GM23338 (cell line): ENCODE measurements at regions not wholly inside any gene's neighbourhood (a gene's known extent, or its start where the extent isn't known, plus 50 kb on each side); places are given as distances from the start of the nearest gene placed in this dataset.

Experiments
- ATAC-seq: fragments of 200-7000 bp; cut with Tn5 transposase; 3 replicates; pipeline ENCODE4 v1.9.1; 2020
- DNase-seq: peaks from one replicate; pipeline ENCODE4 v3.0.0-alpha.2; 2015; ENCODE audit warnings: low spot score
- H2AFZ ChIP-seq: fragments of 200-600 bp; sonication (generic); 2 replicates; pipeline ENCODE4 v1.8.0; 2016; ENCODE audit warnings: antibody characterized with exemption, mild to moderate bottlenecking, moderate library complexity
- H3F3A ChIP-seq: fragments of 200-600 bp; sonication (generic); replicated peaks from 2 replicates; pipeline ENCODE4 v1.8.0; 2017; ENCODE audit warnings: antibody characterized with exemption, mixed run types, low read depth
- H3K27ac ChIP-seq: fragments of 200-600 bp; sonication (generic); 2 replicates; pipeline ENCODE4 v1.6.1; 2016; ENCODE audit warnings: low read depth
- H3K27me3 ChIP-seq: fragments of 200-600 bp; sonication (generic); 2 replicates; pipeline ENCODE4 v1.8.0; 2016; ENCODE audit warnings: mild to moderate bottlenecking, mixed run types, moderate library complexity; ENCODE audit not compliant: insufficient read depth
- H3K36me3 ChIP-seq: fragments of 200-600 bp; sonication (generic); 2 replicates; pipeline ENCODE4 v1.8.0; 2016; ENCODE audit warnings: mild to moderate bottlenecking; ENCODE audit not compliant: insufficient read depth
- H3K4me1 ChIP-seq: fragments of 200-600 bp; sonication (generic); 2 replicates; pipeline ENCODE4 v1.8.0; 2016; ENCODE audit warnings: mild to moderate bottlenecking, moderate library complexity; ENCODE audit not compliant: insufficient read depth
- H3K4me2 ChIP-seq: fragments of 200-600 bp; sonication (generic); 2 replicates; pipeline ENCODE4 v1.7.1; 2017; ENCODE audit warnings: mixed run types
- H3K4me3 ChIP-seq: fragments of 200-600 bp; sonication (generic); 2 replicates; pipeline ENCODE4 v1.6.1; 2016; ENCODE audit warnings: mixed run types
- H3K79me2 ChIP-seq: fragments of 200-600 bp; sonication (generic); replicated peaks from 2 replicates; pipeline ENCODE4 v1.8.0; 2017; ENCODE audit warnings: mild to moderate bottlenecking; ENCODE audit not compliant: insufficient read depth
- H3K9me2 ChIP-seq: fragments of 200-600 bp; sonication (generic); 2 replicates; pipeline ENCODE4 v1.8.0; 2017; ENCODE audit not compliant: insufficient read depth
- H4K20me1 ChIP-seq: fragments of 200-600 bp; sonication (generic); replicated peaks from 2 replicates; pipeline ENCODE4 v1.8.0; 2017; ENCODE audit warnings: mild to moderate bottlenecking; ENCODE audit not compliant: insufficient read depth
- H3K27ac Mint-ChIP-seq: 2 replicates; pipeline ENCODE4 v1.8.0; 2020; ENCODE audit warnings: inconsistent platforms, mild to moderate bottlenecking, moderate library complexity, mixed read lengths
- H3K27me3 Mint-ChIP-seq: 3 replicates; pipeline ENCODE4 v1.8.0; 2022; ENCODE audit warnings: low read depth, mild to moderate bottlenecking, moderate library complexity, mixed read lengths, inconsistent platforms; ENCODE audit not compliant: insufficient read depth, poor library complexity
- H3K36me3 Mint-ChIP-seq: 3 replicates; pipeline ENCODE4 v1.8.0; 2021; ENCODE audit warnings: low read depth, mild to moderate bottlenecking, inconsistent platforms, moderate library complexity, mixed read lengths
- H3K4me1 Mint-ChIP-seq: 3 replicates; pipeline ENCODE4 v1.8.0; 2020; ENCODE audit warnings: mild to moderate bottlenecking, inconsistent platforms, mixed read lengths
- H3K4me3 Mint-ChIP-seq: 3 replicates; pipeline ENCODE4 v1.8.0; 2021; ENCODE audit warnings: moderate library complexity, mild to moderate bottlenecking, inconsistent platforms, mixed read lengths
- H3K9me3 Mint-ChIP-seq: 3 replicates; pipeline ENCODE4 v1.8.0; 2020; ENCODE audit warnings: moderate library complexity, mild to moderate bottlenecking, inconsistent platforms, mixed read lengths
- POLR2AphosphoS5 ChIP-seq: IDR thresholded peaks from 2 replicates; pipeline ENCODE4 v1.6.1; 2016; ENCODE audit warnings: antibody characterized with exemption, low read depth
- STAT1 ChIP-seq: IDR thresholded peaks from one replicate; pipeline ENCODE4 v1.6.1; 2016; ENCODE audit warnings: antibody characterized with exemption; ENCODE audit not compliant: unreplicated experiment
- ZNF114 ChIP-seq: fragments of 250-450 bp; sonication (Bioruptor Pico); IDR thresholded peaks from 2 replicates; pipeline ENCODE4 v1.5.0; 2020; ENCODE audit warnings: mild to moderate bottlenecking, moderate library complexity
- TF ChIP-seq, protein P1 (sequence below): fragments of 250-450 bp; sonication (Bioruptor Pico); IDR thresholded peaks from 2 replicates; pipeline ENCODE4 v1.5.0; 2020; ENCODE audit warnings: mild to moderate bottlenecking, moderate library complexity
- TF ChIP-seq, protein P2 (sequence below), 2 experiments: fragments of 200-600 bp in 1 of 2; sonication (generic) in 1 of 2; conservative IDR thresholded peaks; 2 replicates each; pipeline versions ENCODE4 v1.5.1 to v1.6.1; 2016 to 2017; ENCODE audit warnings: antibody characterized with exemption in 2 of 2, low read depth in 2 of 2, mild to moderate bottlenecking in 2 of 2, moderate library complexity in 1 of 2

DNA sequence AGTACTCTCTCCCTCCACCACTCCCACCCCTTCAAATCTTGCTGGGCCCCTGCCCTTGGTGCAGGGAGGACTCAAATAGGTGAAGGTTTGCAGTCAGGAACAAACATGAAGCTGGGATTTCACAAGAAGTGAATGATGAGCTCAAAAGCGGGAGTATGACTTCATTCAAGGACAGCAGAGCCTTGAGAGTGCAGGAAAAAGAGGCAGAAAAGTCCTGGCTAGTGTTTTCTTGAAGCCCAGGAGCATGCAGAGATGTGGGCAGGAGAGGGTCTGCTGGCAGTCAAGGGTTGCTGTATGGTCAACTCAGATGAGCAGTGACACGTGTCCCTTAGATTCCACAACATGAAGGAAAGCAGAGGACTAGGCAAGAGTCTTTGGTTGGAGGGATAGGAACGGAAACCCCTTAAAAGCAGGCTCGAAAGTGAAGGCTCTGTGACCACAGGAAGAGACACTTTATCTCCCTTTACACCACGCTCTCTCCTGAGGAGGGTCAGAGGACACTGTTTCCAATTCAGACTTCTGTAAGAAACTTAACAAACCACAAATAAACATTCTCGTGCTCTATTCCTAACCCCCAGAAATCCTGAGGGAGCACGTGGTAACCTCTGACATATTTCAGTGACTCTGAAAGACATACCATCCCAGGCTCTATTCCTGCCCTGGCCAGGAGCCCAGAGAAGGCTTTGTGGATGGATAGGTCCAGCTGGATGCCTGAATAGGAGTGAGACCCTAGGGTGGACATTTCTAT lies 168.0 kb upstream of the NDN start (continued):
- TF ChIP-seq, protein P1, sequence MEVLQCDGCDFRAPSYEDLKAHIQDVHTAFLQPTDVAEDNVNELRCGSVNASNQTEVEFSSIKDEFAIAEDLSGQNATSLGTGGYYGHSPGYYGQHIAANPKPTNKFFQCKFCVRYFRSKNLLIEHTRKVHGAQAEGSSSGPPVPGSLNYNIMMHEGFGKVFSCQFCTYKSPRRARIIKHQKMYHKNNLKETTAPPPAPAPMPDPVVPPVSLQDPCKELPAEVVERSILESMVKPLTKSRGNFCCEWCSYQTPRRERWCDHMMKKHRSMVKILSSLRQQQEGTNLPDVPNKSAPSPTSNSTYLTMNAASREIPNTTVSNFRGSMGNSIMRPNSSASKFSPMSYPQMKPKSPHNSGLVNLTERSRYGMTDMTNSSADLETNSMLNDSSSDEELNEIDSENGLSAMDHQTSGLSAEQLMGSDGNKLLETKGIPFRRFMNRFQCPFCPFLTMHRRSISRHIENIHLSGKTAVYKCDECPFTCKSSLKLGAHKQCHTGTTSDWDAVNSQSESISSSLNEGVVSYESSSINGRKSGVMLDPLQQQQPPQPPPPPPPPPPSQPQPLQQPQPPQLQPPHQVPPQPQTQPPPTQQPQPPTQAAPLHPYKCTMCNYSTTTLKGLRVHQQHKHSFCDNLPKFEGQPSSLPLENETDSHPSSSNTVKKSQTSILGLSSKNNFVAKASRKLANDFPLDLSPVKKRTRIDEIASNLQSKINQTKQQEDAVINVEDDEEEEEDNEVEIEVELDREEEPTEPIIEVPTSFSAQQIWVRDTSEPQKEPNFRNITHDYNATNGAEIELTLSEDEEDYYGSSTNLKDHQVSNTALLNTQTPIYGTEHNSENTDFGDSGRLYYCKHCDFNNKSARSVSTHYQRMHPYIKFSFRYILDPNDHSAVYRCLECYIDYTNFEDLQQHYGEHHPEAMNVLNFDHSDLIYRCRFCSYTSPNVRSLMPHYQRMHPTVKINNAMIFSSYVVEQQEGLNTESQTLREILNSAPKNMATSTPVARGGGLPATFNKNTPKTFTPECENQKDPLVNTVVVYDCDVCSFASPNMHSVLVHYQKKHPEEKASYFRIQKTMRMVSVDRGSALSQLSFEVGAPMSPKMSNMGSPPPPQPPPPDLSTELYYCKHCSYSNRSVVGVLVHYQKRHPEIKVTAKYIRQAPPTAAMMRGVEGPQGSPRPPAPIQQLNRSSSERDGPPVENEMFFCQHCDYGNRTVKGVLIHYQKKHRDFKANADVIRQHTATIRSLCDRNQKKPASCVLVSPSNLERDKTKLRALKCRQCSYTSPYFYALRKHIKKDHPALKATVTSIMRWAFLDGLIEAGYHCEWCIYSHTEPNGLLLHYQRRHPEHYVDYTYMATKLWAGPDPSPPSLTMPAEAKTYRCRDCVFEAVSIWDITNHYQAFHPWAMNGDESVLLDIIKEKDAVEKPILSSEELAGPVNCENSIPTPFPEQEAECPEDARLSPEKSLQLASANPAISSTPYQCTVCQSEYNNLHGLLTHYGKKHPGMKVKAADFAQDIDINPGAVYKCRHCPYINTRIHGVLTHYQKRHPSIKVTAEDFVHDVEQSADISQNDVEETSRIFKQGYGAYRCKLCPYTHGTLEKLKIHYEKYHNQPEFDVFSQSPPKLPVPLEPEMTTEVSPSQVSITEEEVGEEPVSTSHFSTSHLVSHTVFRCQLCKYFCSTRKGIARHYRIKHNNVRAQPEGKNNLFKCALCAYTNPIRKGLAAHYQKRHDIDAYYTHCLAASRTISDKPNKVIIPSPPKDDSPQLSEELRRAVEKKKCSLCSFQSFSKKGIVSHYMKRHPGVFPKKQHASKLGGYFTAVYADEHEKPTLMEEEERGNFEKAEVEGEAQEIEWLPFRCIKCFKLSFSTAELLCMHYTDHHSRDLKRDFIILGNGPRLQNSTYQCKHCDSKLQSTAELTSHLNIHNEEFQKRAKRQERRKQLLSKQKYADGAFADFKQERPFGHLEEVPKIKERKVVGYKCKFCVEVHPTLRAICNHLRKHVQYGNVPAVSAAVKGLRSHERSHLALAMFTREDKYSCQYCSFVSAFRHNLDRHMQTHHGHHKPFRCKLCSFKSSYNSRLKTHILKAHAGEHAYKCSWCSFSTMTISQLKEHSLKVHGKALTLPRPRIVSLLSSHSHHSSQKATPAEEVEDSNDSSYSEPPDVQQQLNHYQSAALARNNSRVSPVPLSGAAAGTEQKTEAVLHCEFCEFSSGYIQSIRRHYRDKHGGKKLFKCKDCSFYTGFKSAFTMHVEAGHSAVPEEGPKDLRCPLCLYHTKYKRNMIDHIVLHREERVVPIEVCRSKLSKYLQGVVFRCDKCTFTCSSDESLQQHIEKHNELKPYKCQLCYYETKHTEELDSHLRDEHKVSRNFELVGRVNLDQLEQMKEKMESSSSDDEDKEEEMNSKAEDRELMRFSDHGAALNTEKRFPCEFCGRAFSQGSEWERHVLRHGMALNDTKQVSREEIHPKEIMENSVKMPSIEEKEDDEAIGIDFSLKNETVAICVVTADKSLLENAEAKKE (CRISPR knock-in tag), result no peak

GRCh38 chr15:23855947-23856346 lies 168.8 kb upstream of the NDN start:
- no peak overlapping the region for H3K4me2 ChIP-seq
- H3K36me3 ChIP-seq, result no peaks in the 10 kb centered on the region
- no peak for TF ChIP-seq POLR2AphosphoS5
- TF ChIP-seq, protein P2, sequence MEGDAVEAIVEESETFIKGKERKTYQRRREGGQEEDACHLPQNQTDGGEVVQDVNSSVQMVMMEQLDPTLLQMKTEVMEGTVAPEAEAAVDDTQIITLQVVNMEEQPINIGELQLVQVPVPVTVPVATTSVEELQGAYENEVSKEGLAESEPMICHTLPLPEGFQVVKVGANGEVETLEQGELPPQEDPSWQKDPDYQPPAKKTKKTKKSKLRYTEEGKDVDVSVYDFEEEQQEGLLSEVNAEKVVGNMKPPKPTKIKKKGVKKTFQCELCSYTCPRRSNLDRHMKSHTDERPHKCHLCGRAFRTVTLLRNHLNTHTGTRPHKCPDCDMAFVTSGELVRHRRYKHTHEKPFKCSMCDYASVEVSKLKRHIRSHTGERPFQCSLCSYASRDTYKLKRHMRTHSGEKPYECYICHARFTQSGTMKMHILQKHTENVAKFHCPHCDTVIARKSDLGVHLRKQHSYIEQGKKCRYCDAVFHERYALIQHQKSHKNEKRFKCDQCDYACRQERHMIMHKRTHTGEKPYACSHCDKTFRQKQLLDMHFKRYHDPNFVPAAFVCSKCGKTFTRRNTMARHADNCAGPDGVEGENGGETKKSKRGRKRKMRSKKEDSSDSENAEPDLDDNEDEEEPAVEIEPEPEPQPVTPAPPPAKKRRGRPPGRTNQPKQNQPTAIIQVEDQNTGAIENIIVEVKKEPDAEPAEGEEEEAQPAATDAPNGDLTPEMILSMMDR (conservative IDR thresholded peaks at IDR 0.05; ENCODE audit: low read depth in 2 of 2), result peak; percentile 44 to 56
- no peak for TF ChIP-seq ZNF114 (CRISPR knock-in tag)
- no peak for TF ChIP-seq STAT1
- H3K9me3 Mint-ChIP-seq, result peaks cover 77% of the 10 kb centered on the region
- no peak for DNase-seq
- H3K27me3 ChIP-seq, result no peaks in the 10 kb centered on the region
- H2AFZ ChIP-seq, result no peak overlapping the region
- no peak for ATAC-seq
- H3F3A ChIP-seq, result no peaks in the 10 kb centered on the region
- peaks cover 10% of the 10 kb centered on the region for H3K27me3 Mint-ChIP-seq
- no peaks in the 10 kb centered on the region for H4K20me1 ChIP-seq
- peaks cover 5% of the 10 kb centered on the region; the same call in 2 of the 3 replicates for H3K36me3 Mint-ChIP-seq
- H3K4me3 Mint-ChIP-seq, result no peak overlapping the region
- H3K4me1 Mint-ChIP-seq, result peaks cover 15% of the 10 kb centered on the region; the same call in 2 of the 3 replicates
- H3K27ac ChIP-seq, result no peak overlapping the region
- no peak overlapping the region for H3K4me3 ChIP-seq
- no peak overlapping the region for H3K27ac Mint-ChIP-seq
- H3K9me2 ChIP-seq, result no peaks in the 10 kb centered on the region
- peaks cover 6% of the 10 kb centered on the region; the same call in 1 of the 2 replicates for H3K4me1 ChIP-seq
- no peaks in the 10 kb centered on the region for H3K79me2 ChIP-seq
